ENCODE measurements at regions not wholly inside any gene's neighbourhood (a gene's known extent, or its start where the extent isn't known, plus 50 kb on each side); places are given as distances from the start of the nearest gene placed in this dataset.

- Histone ChIP-seq H3K4me1 (ENCODE audit: control insufficient read depth in 5 of 5, insufficient read depth in 5 of 5, low read length in 5 of 5) (no peaks in the 10 kb centered on the region), H3K4me3 (no peak overlapping the region), H3K9ac (ENCODE audit: insufficient read depth in 1 of 2, low read length in 2 of 2) (no peak overlapping the region), H3K9me3 (ENCODE audit: control insufficient read depth in 4 of 4, insufficient read depth in 3 of 4, low read length in 3 of 4) (no peaks in the 10 kb centered on the region), H3K27me3 (ENCODE audit: control insufficient read depth in 3 of 3, insufficient read depth in 3 of 3, low read length in 2 of 3) (no peaks in the 10 kb centered on the region), H3K36me3 (ENCODE audit: control insufficient read depth in 4 of 4, insufficient read depth in 4 of 4, low read length in 4 of 4) (no peaks in the 10 kb centered on the region), H3K27ac (ENCODE audit: low read depth in 1 of 2, low read length in 1 of 2) (no peak overlapping the region)
- ATAC-seq (ENCODE audit: insufficient read depth, low FRiP score) (no peak), DNase-seq (no peak)
- WGBS, 2 donors, result 59 to 67% methylated on average over 1 of the region's 1 CpG
- TF ChIP-seq, protein P1, sequence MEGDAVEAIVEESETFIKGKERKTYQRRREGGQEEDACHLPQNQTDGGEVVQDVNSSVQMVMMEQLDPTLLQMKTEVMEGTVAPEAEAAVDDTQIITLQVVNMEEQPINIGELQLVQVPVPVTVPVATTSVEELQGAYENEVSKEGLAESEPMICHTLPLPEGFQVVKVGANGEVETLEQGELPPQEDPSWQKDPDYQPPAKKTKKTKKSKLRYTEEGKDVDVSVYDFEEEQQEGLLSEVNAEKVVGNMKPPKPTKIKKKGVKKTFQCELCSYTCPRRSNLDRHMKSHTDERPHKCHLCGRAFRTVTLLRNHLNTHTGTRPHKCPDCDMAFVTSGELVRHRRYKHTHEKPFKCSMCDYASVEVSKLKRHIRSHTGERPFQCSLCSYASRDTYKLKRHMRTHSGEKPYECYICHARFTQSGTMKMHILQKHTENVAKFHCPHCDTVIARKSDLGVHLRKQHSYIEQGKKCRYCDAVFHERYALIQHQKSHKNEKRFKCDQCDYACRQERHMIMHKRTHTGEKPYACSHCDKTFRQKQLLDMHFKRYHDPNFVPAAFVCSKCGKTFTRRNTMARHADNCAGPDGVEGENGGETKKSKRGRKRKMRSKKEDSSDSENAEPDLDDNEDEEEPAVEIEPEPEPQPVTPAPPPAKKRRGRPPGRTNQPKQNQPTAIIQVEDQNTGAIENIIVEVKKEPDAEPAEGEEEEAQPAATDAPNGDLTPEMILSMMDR (IDR thresholded peaks at IDR 0.05; ENCODE audit: control extremely low read depth, extremely low read depth), result no peak
Observed at GRCh38 chr3:159149633-159150032, 347.8 kb downstream of the MFSD1 start.

GRCh38 chr3:159150180-159150579, 348.3 kb downstream of the MFSD1 start:
- ATAC-seq (ENCODE audit: insufficient read depth, low FRiP score) (no peak), DNase-seq (no peak)
- Histone ChIP-seq H3K4me3 (no peak overlapping the region), H3K9ac (ENCODE audit: insufficient read depth in 1 of 2, low read length in 2 of 2) (no peak overlapping the region), H3K4me1 (ENCODE audit: control insufficient read depth in 5 of 5, insufficient read depth in 5 of 5, low read length in 5 of 5) (no peaks in the 10 kb centered on the region), H3K36me3 (ENCODE audit: control insufficient read depth in 4 of 4, insufficient read depth in 4 of 4, low read length in 4 of 4) (no peaks in the 10 kb centered on the region), H3K27me3 (ENCODE audit: control insufficient read depth in 3 of 3, insufficient read depth in 3 of 3, low read length in 2 of 3) (no peaks in the 10 kb centered on the region), H3K27ac (ENCODE audit: low read depth in 1 of 2, low read length in 1 of 2) (no peak overlapping the region), H3K9me3 (ENCODE audit: control insufficient read depth in 4 of 4, insufficient read depth in 3 of 4, low read length in 3 of 4) (no peaks in the 10 kb centered on the region)
- 82 to 84% methylated on average over 3 of the region's 3 CpGs for WGBS, 2 donors
- TF ChIP-seq, protein P1 (IDR thresholded peaks at IDR 0.05; ENCODE audit: control extremely low read depth, extremely low read depth), result no peak

DNA sequence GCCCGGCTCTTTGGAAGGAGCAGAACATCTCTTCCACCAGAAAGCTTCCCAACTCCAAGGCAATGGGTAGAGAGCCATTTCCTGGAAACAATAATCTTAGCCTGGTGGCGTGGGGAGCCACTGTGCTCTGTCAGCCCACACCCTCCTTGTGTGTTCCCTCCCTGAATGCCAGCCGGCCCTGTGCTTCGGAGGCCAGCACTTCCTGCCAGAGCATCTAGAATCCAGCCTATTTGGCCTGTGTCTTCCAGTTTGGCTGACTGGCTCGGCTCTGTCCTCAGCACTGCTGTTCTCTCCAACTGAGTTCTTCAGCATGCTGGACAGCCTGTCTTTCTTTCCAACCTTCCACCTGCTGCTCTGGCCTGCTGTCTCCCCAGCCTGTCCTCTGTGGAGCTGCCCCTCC, 349.3 kb downstream of the MFSD1 start:
- TF ChIP-seq, protein P1 (IDR thresholded peaks at IDR 0.05; ENCODE audit: control extremely low read depth, extremely low read depth), result no peak
- WGBS, 2 donors, result 52 to 61% methylated on average over 5 of the region's 5 CpGs
- no peaks in the 10 kb centered on the region for H3K36me3 ChIP-seq (ENCODE audit: control insufficient read depth in 4 of 4, insufficient read depth in 4 of 4, low read length in 4 of 4)
- H3K27ac ChIP-seq (ENCODE audit: low read depth in 1 of 2, low read length in 1 of 2), result no peak overlapping the region
- H3K4me1 ChIP-seq (ENCODE audit: control insufficient read depth in 5 of 5, insufficient read depth in 5 of 5, low read length in 5 of 5), result no peaks in the 10 kb centered on the region
- no peak overlapping the region for H3K4me3 ChIP-seq
- H3K9ac ChIP-seq (ENCODE audit: insufficient read depth in 1 of 2, low read length in 2 of 2), result no peak overlapping the region
- DNase-seq (no peak), ATAC-seq (ENCODE audit: insufficient read depth, low FRiP score) (no peak)
- no peaks in the 10 kb centered on the region for H3K9me3 ChIP-seq (ENCODE audit: control insufficient read depth in 4 of 4, insufficient read depth in 3 of 4, low read length in 3 of 4)
- H3K27me3 ChIP-seq (ENCODE audit: control insufficient read depth in 3 of 3, insufficient read depth in 3 of 3, low read length in 2 of 3), result no peaks in the 10 kb centered on the region

DNA sequence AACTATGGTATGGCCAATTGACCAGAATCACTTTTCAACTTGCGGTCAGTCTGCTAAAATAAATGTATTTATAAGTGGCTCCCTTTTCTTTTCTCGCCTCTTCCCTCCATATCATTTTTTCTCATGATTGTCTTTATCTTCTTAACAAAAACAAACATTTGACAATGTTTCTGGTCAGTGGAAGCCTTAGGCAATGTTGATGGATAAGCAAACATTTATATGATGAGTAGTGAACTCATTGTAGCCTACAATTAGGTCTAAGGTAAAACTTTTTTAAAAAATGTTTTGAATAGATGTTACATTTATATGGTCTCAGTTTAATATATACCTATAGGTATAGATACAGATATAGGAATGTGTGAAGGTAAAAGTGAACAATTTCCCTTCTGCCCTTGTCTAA, 355.4 kb downstream of the MFSD1 start:
- no peaks in the 10 kb centered on the region for H3K9me3 ChIP-seq (ENCODE audit: control insufficient read depth in 4 of 4, insufficient read depth in 3 of 4, low read length in 3 of 4)
- H3K27ac ChIP-seq (ENCODE audit: low read depth in 1 of 2, low read length in 1 of 2), result no peak overlapping the region
- ATAC-seq (ENCODE audit: insufficient read depth, low FRiP score) (no peak), DNase-seq (no peak)
- no peaks in the 10 kb centered on the region for H3K4me1 ChIP-seq (ENCODE audit: control insufficient read depth in 5 of 5, insufficient read depth in 5 of 5, low read length in 5 of 5)
- whole genome bisulfite sequencing, 2 donors, result 86 to 88% methylated on average over 2 of the region's 2 CpGs
- no peak overlapping the region for H3K4me3 ChIP-seq
- H3K36me3 ChIP-seq (ENCODE audit: control insufficient read depth in 4 of 4, insufficient read depth in 4 of 4, low read length in 4 of 4), result no peaks in the 10 kb centered on the region
- TF ChIP-seq, protein P1 (IDR thresholded peaks at IDR 0.05; ENCODE audit: control extremely low read depth, extremely low read depth), result no peak
- H3K9ac ChIP-seq (ENCODE audit: insufficient read depth in 1 of 2, low read length in 2 of 2), result no peak overlapping the region
- H3K27me3 ChIP-seq (ENCODE audit: control insufficient read depth in 3 of 3, insufficient read depth in 3 of 3, low read length in 2 of 3), result no peaks in the 10 kb centered on the region
